ENCODE measurements at regions not wholly inside any gene's neighbourhood (a gene's known extent, or its start where the extent isn't known, plus 50 kb on each side); places are given as distances from the start of the nearest gene placed in this dataset.

DNA sequence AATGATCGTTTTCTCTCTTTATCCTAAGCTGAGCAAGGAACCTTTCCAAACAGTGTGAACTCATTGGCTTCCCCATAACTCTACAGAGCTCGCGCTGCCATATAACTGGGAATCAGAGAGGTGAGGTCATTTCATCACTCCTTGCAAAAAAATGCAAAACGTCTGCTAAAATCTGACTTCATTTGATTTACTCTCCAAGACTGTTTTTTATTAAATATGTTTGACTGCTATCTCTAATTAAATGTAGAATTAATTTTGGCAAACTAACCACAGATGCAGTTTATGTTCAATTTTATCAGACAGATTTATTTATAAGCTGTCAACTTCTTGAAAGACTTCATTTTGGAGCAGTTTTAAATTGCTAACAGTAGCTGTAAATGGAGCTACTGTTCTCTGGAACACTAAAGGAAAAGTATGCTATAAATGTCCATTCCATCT lies 131.6 kb upstream of the SOX5 start:
- no peak overlapping the region for H2AFZ ChIP-seq (ENCODE audit: insufficient read depth, low read depth, low read length, poor library complexity, severe bottlenecking)
- no peaks in the 10 kb centered on the region for H3K36me3 ChIP-seq (replicated peaks in 1 of 2; ENCODE audit: control extremely low read depth in 1 of 2, control insufficient read depth in 1 of 2, extremely low read depth in 1 of 2, insufficient read depth in 2 of 2, low read length in 1 of 2)
- no peak overlapping the region for H3K27ac Mint-ChIP-seq
- no peak overlapping the region for H3K9ac ChIP-seq (ENCODE audit: low read length)
- no peak overlapping the region for H3K27ac ChIP-seq (ENCODE audit: low read length in 2 of 2)
- no peak overlapping the region for H3K4me2 ChIP-seq (replicated peaks; ENCODE audit: low read depth, low read length, poor library complexity, severe bottlenecking)
- H3K9me3 Mint-ChIP-seq (ENCODE audit: insufficient read depth): no peaks in the 10 kb centered on the region
- no peak for DNase-seq
- H3K4me1 Mint-ChIP-seq: peaks cover 7% of the 10 kb centered on the region
- H3K4me1 ChIP-seq (ENCODE audit: control insufficient read depth in 2 of 2, insufficient read depth in 2 of 2, low read length in 2 of 2): peaks cover 0 to 5% of the 10 kb centered on the region in 2 donors
- no peaks in the 10 kb centered on the region for H4K20me1 ChIP-seq (ENCODE audit: control insufficient read depth, insufficient read depth, low read length, poor library complexity, severe bottlenecking)
- TF ChIP-seq, protein P1, sequence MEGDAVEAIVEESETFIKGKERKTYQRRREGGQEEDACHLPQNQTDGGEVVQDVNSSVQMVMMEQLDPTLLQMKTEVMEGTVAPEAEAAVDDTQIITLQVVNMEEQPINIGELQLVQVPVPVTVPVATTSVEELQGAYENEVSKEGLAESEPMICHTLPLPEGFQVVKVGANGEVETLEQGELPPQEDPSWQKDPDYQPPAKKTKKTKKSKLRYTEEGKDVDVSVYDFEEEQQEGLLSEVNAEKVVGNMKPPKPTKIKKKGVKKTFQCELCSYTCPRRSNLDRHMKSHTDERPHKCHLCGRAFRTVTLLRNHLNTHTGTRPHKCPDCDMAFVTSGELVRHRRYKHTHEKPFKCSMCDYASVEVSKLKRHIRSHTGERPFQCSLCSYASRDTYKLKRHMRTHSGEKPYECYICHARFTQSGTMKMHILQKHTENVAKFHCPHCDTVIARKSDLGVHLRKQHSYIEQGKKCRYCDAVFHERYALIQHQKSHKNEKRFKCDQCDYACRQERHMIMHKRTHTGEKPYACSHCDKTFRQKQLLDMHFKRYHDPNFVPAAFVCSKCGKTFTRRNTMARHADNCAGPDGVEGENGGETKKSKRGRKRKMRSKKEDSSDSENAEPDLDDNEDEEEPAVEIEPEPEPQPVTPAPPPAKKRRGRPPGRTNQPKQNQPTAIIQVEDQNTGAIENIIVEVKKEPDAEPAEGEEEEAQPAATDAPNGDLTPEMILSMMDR (IDR thresholded peaks at IDR 0.05): no peak
- TF ChIP-seq EZH2 (IDR thresholded peaks at IDR 0.05; ENCODE audit: borderline replicate concordance, insufficient read depth, low read depth, low read length, poor library complexity, severe bottlenecking): no peak
- ChIA-PET CTCF (no interaction called here), POLR2A (no interaction called here)
- H3K79me2 ChIP-seq (ENCODE audit: control insufficient read depth, insufficient read depth, low read length): no peaks in the 10 kb centered on the region
- intact Hi-C loops (cut with micrococcal nuclease): no loop called here
- H3K4me3 ChIP-seq (ENCODE audit: control extremely low read depth in 1 of 5, extremely low read depth in 1 of 5, insufficient read depth in 1 of 5, low read depth in 2 of 5, low read length in 4 of 5): no peak overlapping the region
- H3K27me3 ChIP-seq (replicated peaks in 1 of 4; ENCODE audit: control extremely low read depth in 1 of 4, control insufficient read depth in 3 of 4, insufficient read depth in 4 of 4, low read length in 3 of 4): no peaks in the 10 kb centered on the region
- H3K27me3 Mint-ChIP-seq: no peaks in the 10 kb centered on the region
- no peak overlapping the region for H3K4me3 Mint-ChIP-seq
- WGBS (ENCODE audit: insufficient coverage): 100% methylated on average over 2 of the region's 4 CpGs
- no peaks in the 10 kb centered on the region for H3K9me3 ChIP-seq (ENCODE audit: control extremely low read depth in 1 of 3, control insufficient read depth in 2 of 3, insufficient read depth in 1 of 3, low read length in 2 of 3)
- no peak for ATAC-seq (ENCODE audit: low read depth)

DNA sequence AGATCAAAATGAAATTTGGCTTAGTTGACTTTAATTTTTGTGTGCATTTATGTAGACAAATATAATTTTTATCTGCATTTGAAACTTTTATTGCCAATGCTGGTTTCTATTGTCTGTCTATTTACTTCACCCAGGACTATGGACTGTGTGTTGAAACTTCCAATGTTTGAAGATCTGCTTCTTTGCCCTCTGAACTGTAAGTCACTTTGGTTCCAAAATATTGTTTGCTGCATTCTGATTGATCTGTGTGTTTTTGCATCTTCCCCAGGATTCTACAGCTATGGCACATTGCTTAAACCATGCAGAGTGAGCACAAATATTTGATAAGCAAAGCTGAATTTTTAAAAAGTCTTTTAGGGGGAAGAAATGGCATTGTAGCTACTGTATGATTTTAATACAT lies 131.0 kb upstream of the SOX5 start:
- no peak overlapping the region for H3K4me3 ChIP-seq (ENCODE audit: control extremely low read depth in 1 of 5, extremely low read depth in 1 of 5, insufficient read depth in 1 of 5, low read depth in 2 of 5, low read length in 4 of 5)
- no peaks in the 10 kb centered on the region for H3K27me3 ChIP-seq (replicated peaks in 1 of 4; ENCODE audit: control extremely low read depth in 1 of 4, control insufficient read depth in 3 of 4, insufficient read depth in 4 of 4, low read length in 3 of 4)
- Mint-ChIP-seq H3K27ac (no peak overlapping the region), H3K9me3 (ENCODE audit: insufficient read depth) (no peaks in the 10 kb centered on the region), H3K4me3 (no peak overlapping the region), H3K4me1 (peaks cover 7% of the 10 kb centered on the region), H3K27me3 (no peaks in the 10 kb centered on the region)
- H3K36me3 ChIP-seq (replicated peaks in 1 of 2; ENCODE audit: control extremely low read depth in 1 of 2, control insufficient read depth in 1 of 2, extremely low read depth in 1 of 2, insufficient read depth in 2 of 2, low read length in 1 of 2): no peaks in the 10 kb centered on the region
- DNase-seq (no peak), ATAC-seq (ENCODE audit: low read depth) (no peak)
- H3K27ac ChIP-seq (ENCODE audit: low read length in 2 of 2): no peak overlapping the region
- H3K4me2 ChIP-seq (replicated peaks; ENCODE audit: low read depth, low read length, poor library complexity, severe bottlenecking): no peak overlapping the region
- no peak for TF ChIP-seq EZH2 (IDR thresholded peaks at IDR 0.05; ENCODE audit: borderline replicate concordance, insufficient read depth, low read depth, low read length, poor library complexity, severe bottlenecking)
- TF ChIP-seq, protein P1 (IDR thresholded peaks at IDR 0.05): no peak
- intact Hi-C loops (cut with micrococcal nuclease): no loop called here
- no peak overlapping the region for H2AFZ ChIP-seq (ENCODE audit: insufficient read depth, low read depth, low read length, poor library complexity, severe bottlenecking)
- POLR2A ChIA-PET: no interaction called here
- peaks cover 0 to 5% of the 10 kb centered on the region in 2 donors for H3K4me1 ChIP-seq (ENCODE audit: control insufficient read depth in 2 of 2, insufficient read depth in 2 of 2, low read length in 2 of 2)
- no peak overlapping the region for H3K9ac ChIP-seq (ENCODE audit: low read length)
- H3K79me2 ChIP-seq (ENCODE audit: control insufficient read depth, insufficient read depth, low read length): no peaks in the 10 kb centered on the region
- no peaks in the 10 kb centered on the region for H3K9me3 ChIP-seq (ENCODE audit: control extremely low read depth in 1 of 3, control insufficient read depth in 2 of 3, insufficient read depth in 1 of 3, low read length in 2 of 3)
- CTCF ChIA-PET: no interaction called here
- H4K20me1 ChIP-seq (ENCODE audit: control insufficient read depth, insufficient read depth, low read length, poor library complexity, severe bottlenecking): no peaks in the 10 kb centered on the region
